H9 (cell line): ENCODE measurements at regions not wholly inside any gene's neighbourhood (a gene's known extent, or its start where the extent isn't known, plus 50 kb on each side); places are given as distances from the start of the nearest gene placed in this dataset.

Experiments used
- DNase-seq: peaks from one replicate; pipeline ENCODE4 v3.0.0-alpha.2; 2017
- H2AFZ ChIP-seq: one replicate; pipeline ENCODE4 v1.6.1; 2013; ENCODE audit warnings: mild to moderate bottlenecking, low read length, control low read depth, moderate library complexity
- H2AK5ac ChIP-seq: 2 replicates; pipeline ENCODE4 v1.6.1; 2013; ENCODE audit warnings: low read length, control low read depth, mixed read lengths; ENCODE audit not compliant: insufficient read length
- H2BK120ac ChIP-seq: one replicate; pipeline ENCODE4 v1.6.1; 2013; ENCODE audit warnings: low read depth, mild to moderate bottlenecking, low read length, control low read depth, inconsistent platforms; ENCODE audit not compliant: poor library complexity, severe bottlenecking
- H2BK12ac ChIP-seq: 2 replicates; pipeline ENCODE4 v1.6.1; 2013; ENCODE audit warnings: low read length, control low read depth, mixed read lengths, low read depth; ENCODE audit not compliant: insufficient read length
- H2BK15ac ChIP-seq: 2 replicates; pipeline ENCODE4 v1.6.1; 2013; ENCODE audit warnings: low read depth, low read length, control low read depth
- H2BK20ac ChIP-seq: one replicate; pipeline ENCODE4 v1.6.1; 2013; ENCODE audit warnings: low read depth, mild to moderate bottlenecking, low read length, control low read depth, inconsistent platforms; ENCODE audit not compliant: poor library complexity, severe bottlenecking
- H2BK5ac ChIP-seq: 2 replicates; pipeline ENCODE4 v1.6.1; 2013; ENCODE audit warnings: low read length, control low read depth, mixed read lengths; ENCODE audit not compliant: insufficient read length
- H3K14ac ChIP-seq: 2 replicates; pipeline ENCODE4 v1.6.1; 2013; ENCODE audit warnings: low read length, control low read depth; ENCODE audit not compliant: insufficient read depth
- H3K18ac ChIP-seq: 2 replicates; pipeline ENCODE4 v1.6.1; 2013; ENCODE audit warnings: low read depth, mild to moderate bottlenecking, mixed read lengths, low read length, control low read depth; ENCODE audit not compliant: insufficient read length
- H3K23ac ChIP-seq: 2 replicates; pipeline ENCODE4 v1.6.1; 2013; ENCODE audit warnings: low read length, control low read depth, mixed read lengths, low read depth; ENCODE audit not compliant: insufficient read length
- H3K23me2 ChIP-seq: 2 replicates; pipeline ENCODE4 v1.6.1; 2013; ENCODE audit warnings: low read depth, mild to moderate bottlenecking, mixed read lengths, low read length, control low read depth; ENCODE audit not compliant: insufficient read length, poor library complexity, severe bottlenecking
- H3K27ac ChIP-seq: 2 replicates; pipeline ENCODE4 v1.5.1; 2013; ENCODE audit warnings: low read length, control low read depth, mixed read lengths, low read depth; ENCODE audit not compliant: insufficient read length
- H3K27me3 ChIP-seq: 2 replicates; pipeline ENCODE4 v1.6.1; 2013; ENCODE audit warnings: low read length, control low read depth, inconsistent platforms; ENCODE audit not compliant: insufficient read depth
- H3K4ac ChIP-seq: 2 replicates; pipeline ENCODE4 v1.6.1; 2013; ENCODE audit warnings: low read depth, mild to moderate bottlenecking, control low read depth, inconsistent platforms, low read length, moderate library complexity
- H3K4me1 ChIP-seq: 2 replicates; pipeline ENCODE4 v1.6.1; 2013; ENCODE audit warnings: low read length, control low read depth, inconsistent platforms; ENCODE audit not compliant: insufficient read depth
- H3K4me2 ChIP-seq: 2 replicates; pipeline ENCODE4 v1.6.1; 2013; ENCODE audit warnings: low read length, control low read depth, mixed read lengths; ENCODE audit not compliant: insufficient read length, insufficient read depth
- H3K56ac ChIP-seq: 2 replicates; pipeline ENCODE4 v1.6.1; 2013; ENCODE audit warnings: low read depth, mild to moderate bottlenecking, mixed read lengths, low read length, control low read depth; ENCODE audit not compliant: insufficient read length
- H3K79me1 ChIP-seq: 2 replicates; pipeline ENCODE4 v1.6.1; 2013; ENCODE audit warnings: low read depth, mild to moderate bottlenecking, moderate library complexity, low read length, control low read depth, inconsistent platforms; ENCODE audit not compliant: insufficient read depth, poor library complexity, severe bottlenecking
- H3K79me2 ChIP-seq: 2 replicates; pipeline ENCODE4 v1.6.1; 2013; ENCODE audit warnings: low read length, control low read depth, inconsistent platforms; ENCODE audit not compliant: insufficient read depth
- H3K9ac ChIP-seq: 2 replicates; pipeline ENCODE4 v1.6.1; 2013; ENCODE audit warnings: low read length, control low read depth, mixed read lengths; ENCODE audit not compliant: insufficient read length; ENCODE audit errors: extremely low read depth
- H3K9me3 ChIP-seq: one replicate; pipeline ENCODE4 v1.6.1; 2013; ENCODE audit warnings: low read depth, low read length, inconsistent platforms; ENCODE audit not compliant: control insufficient read depth
- H3T11ph ChIP-seq: one replicate; pipeline ENCODE4 v1.6.1; 2013; ENCODE audit warnings: mild to moderate bottlenecking, low read length, control low read depth, inconsistent platforms
- H4K20me1 ChIP-seq: one replicate; pipeline ENCODE4 v1.6.1; 2013; ENCODE audit not compliant: control insufficient read depth, insufficient read length, insufficient read depth
- H4K5ac ChIP-seq: 2 replicates; pipeline ENCODE4 v1.6.1; 2013; ENCODE audit warnings: low read depth, mild to moderate bottlenecking, mixed read lengths, low read length, control low read depth; ENCODE audit not compliant: insufficient read length
- H4K8ac ChIP-seq: replicated peaks from 2 replicates; pipeline ENCODE4 v1.6.1; 2013; ENCODE audit warnings: low read length, control low read depth, mixed read lengths, low read depth; ENCODE audit not compliant: insufficient read length
- H4K91ac ChIP-seq: 2 replicates; pipeline ENCODE4 v1.6.1; 2013; ENCODE audit warnings: low read depth, mild to moderate bottlenecking, moderate library complexity, mixed read lengths, low read length, control low read depth; ENCODE audit not compliant: insufficient read length
- H3K27ac Mint-ChIP-seq, 3 experiments: 2 replicates in 2 of 3; 3 replicates in 1 of 3; pipeline ENCODE4 v1.8.0; 2020 to 2021; ENCODE audit warnings: mixed read lengths in 3 of 3, mild to moderate bottlenecking in 1 of 3, moderate library complexity in 1 of 3
- H3K27me3 Mint-ChIP-seq: 2 replicates; pipeline ENCODE4 v1.8.0; 2021; ENCODE audit warnings: low read depth, mild to moderate bottlenecking, moderate library complexity, mixed read lengths
- H3K36me3 Mint-ChIP-seq, 3 experiments: 2 replicates in 2 of 3; 3 replicates in 1 of 3; pipeline ENCODE4 v1.8.0; 2020 to 2021; ENCODE audit warnings: low read depth in 3 of 3, mixed read lengths in 3 of 3; ENCODE audit not compliant: insufficient read depth in 1 of 3
- H3K4me1 Mint-ChIP-seq, 2 experiments: 2 replicates each; pipeline ENCODE4 v1.8.0; 2020; ENCODE audit warnings: mixed read lengths in 2 of 2
- H3K4me3 Mint-ChIP-seq, 2 experiments: 2 replicates in 1 of 2; 3 replicates in 1 of 2; pipeline ENCODE4 v1.8.0; 2020 to 2021; ENCODE audit warnings: mild to moderate bottlenecking in 2 of 2, mixed read lengths in 2 of 2, moderate library complexity in 1 of 2
- H3K9me3 Mint-ChIP-seq, 2 experiments: 2 replicates in 1 of 2; 3 replicates in 1 of 2; pipeline ENCODE4 v1.8.0; 2020; ENCODE audit warnings: mild to moderate bottlenecking in 2 of 2, mixed read lengths in 2 of 2, moderate library complexity in 1 of 2
- CTCF ChIP-seq: fragments of 200-600 bp; sonication (generic); conservative IDR thresholded peaks from 3 replicates; pipeline ENCODE4 v1.8.0; 2021; ENCODE audit warnings: antibody characterized with exemption, mild to moderate bottlenecking
- WGBS: extraction: QIAGEN DNeasy Blood & Tissue Kit; methylation state at CpG from one replicate; pipeline ENCODE4 v1.1.7; 2013; ENCODE audit warnings: missing lambda C conversion rate, low lambda C conversion rate, mixed read lengths; ENCODE audit not compliant: insufficient read length; ENCODE audit errors: extremely low coverage; 5-methylcytosine and 5-hydroxymethylcytosine counted together

GRCh38 chr1:83620016-83620415, 378.9 kb downstream of the TTLL7 start:
- WGBS = no CpG with 5 or more reads among the region's 4 CpGs

More at GRCh38 chr1:83620016-83620415, 378.9 kb downstream of the TTLL7 start:
- Histone ChIP-seq H3K14ac (no peak overlapping the region), H3K56ac (no peak overlapping the region), H2AFZ (no peak overlapping the region), H3K4me2 (no peak overlapping the region), H4K20me1 (no peaks in the 10 kb centered on the region), H3K23ac (no peak overlapping the region), H3K23me2 (no peaks in the 10 kb centered on the region), H2AK5ac (no peak overlapping the region), H3K27me3 (no peaks in the 10 kb centered on the region), H3K79me1 (no peaks in the 10 kb centered on the region), H4K8ac (no peak overlapping the region), H2BK20ac (no peak overlapping the region), H3K4me1 (peaks cover 7% of the 10 kb centered on the region; the same call in 1 of the 2 replicates), H3K4ac (no peak overlapping the region), H3K18ac (no peak overlapping the region), H2BK15ac (no peak overlapping the region), H4K91ac (no peak overlapping the region), H3T11ph (no peak overlapping the region), H3K9ac (no peak overlapping the region), H4K5ac (no peak overlapping the region), H2BK5ac (no peak overlapping the region), H3K9me3 (no peaks in the 10 kb centered on the region), H2BK12ac (no peak overlapping the region), H3K27ac (no peak overlapping the region), H3K79me2 (no peaks in the 10 kb centered on the region), H2BK120ac (no peak overlapping the region)
- no peaks in the 10 kb centered on the region for H3K27me3 Mint-ChIP-seq
- no peak overlapping the region for H3K4me3 Mint-ChIP-seq
- H3K27ac Mint-ChIP-seq = no peak overlapping the region
- H3K4me1 Mint-ChIP-seq = peaks cover 45 to 49% of the 10 kb centered on the region in 2 experiments
- no peak for TF ChIP-seq CTCF
- no peaks in the 10 kb centered on the region for H3K9me3 Mint-ChIP-seq
- no peaks in the 10 kb centered on the region for H3K36me3 Mint-ChIP-seq
- DNase-seq = no peak
